Activated T-cell treated with anti-CD3 and anti-CD28 coated beads, Interleukin-2, amount 50 U/mL, for 4 hours (primary cell): ENCODE measurements at regions not wholly inside any gene's neighbourhood (a gene's known extent, or its start where the extent isn't known, plus 50 kb on each side); places are given as distances from the start of the nearest gene placed in this dataset.
"Not testable (repeated sequence)": the region's sequence is repeated elsewhere in the genome, so short reads cannot be mapped to it uniquely, and the experiment has no call there.

Source experiments
- ATAC-seq, 2 donors: fragments of 200-7000 bp; cut with Tn5 transposase; one replicate each; pipeline ENCODE4 v1.10.0; 2021
- DNase-seq: peaks from one replicate; pipeline ENCODE4 v3.0.0-alpha.2; 2020
- H3K27me3 Mint-ChIP-seq: one replicate; pipeline ENCODE4 v1.8.0; 2021; ENCODE audit warnings: low read depth, mixed read lengths
- H3K36me3 Mint-ChIP-seq: one replicate; pipeline ENCODE4 v1.8.0; 2022; ENCODE audit warnings: mixed read lengths; ENCODE audit not compliant: insufficient read depth
- H3K4me1 Mint-ChIP-seq: one replicate; pipeline ENCODE4 v1.8.0; 2021; ENCODE audit warnings: low read depth, mixed read lengths
- H3K4me3 Mint-ChIP-seq: one replicate; pipeline ENCODE4 v1.8.0; 2021; ENCODE audit warnings: mild to moderate bottlenecking, moderate library complexity, mixed read lengths
- H3K9me3 Mint-ChIP-seq: one replicate; pipeline ENCODE4 v1.8.0; 2021; ENCODE audit warnings: mixed read lengths

- H3K4me3 Mint-ChIP-seq = no peak overlapping the region
- no peaks in the 10 kb centered on the region for H3K9me3 Mint-ChIP-seq
- peaks cover 9% of the 10 kb centered on the region for H3K27me3 Mint-ChIP-seq
- ATAC-seq = peak; percentile 72 to 87
- no peak for DNase-seq
- no peaks in the 10 kb centered on the region for H3K36me3 Mint-ChIP-seq
- H3K4me1 Mint-ChIP-seq = peaks cover 3% of the 10 kb centered on the region
Observed at GRCh38 chr11:112526699-112527416, 266.2 kb upstream of the PLET1 start.

DNA sequence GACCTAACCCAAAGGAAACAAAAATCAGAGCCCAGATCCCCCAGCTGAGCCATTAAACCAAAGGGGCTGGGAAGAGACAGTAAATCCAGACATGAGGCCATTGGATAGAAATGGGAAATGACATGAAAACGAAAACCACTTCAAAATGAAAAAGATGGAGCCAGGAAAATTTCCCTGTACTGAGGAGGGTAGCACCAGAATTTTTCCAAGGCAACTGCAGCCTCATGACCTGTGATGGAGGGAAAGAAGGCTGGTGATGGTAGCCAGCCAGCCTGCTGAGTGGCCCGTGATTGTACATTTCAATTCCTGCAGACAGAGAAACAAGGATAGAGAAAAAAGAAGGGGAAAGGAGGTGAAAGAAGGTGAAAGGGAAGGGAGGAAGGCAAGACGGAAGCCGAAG, 268.4 kb upstream of the PLET1 start:
- no peak for ATAC-seq
- DNase-seq = no peak
- peaks cover 2% of the 10 kb centered on the region for H3K4me1 Mint-ChIP-seq
- H3K4me3 Mint-ChIP-seq = no peak overlapping the region
- H3K27me3 Mint-ChIP-seq = peaks cover 6% of the 10 kb centered on the region
- no peaks in the 10 kb centered on the region for H3K9me3 Mint-ChIP-seq
- H3K36me3 Mint-ChIP-seq = no peaks in the 10 kb centered on the region

GRCh38 chr11:112532506-112532905, 271.8 kb upstream of the PLET1 start:
- H3K4me3 Mint-ChIP-seq = no peak overlapping the region
- no peaks in the 10 kb centered on the region for H3K9me3 Mint-ChIP-seq
- H3K36me3 Mint-ChIP-seq = no peaks in the 10 kb centered on the region
- no peak for DNase-seq
- no peak for ATAC-seq
- peaks cover 12% of the 10 kb centered on the region for H3K27me3 Mint-ChIP-seq
- no peaks in the 10 kb centered on the region for H3K4me1 Mint-ChIP-seq

DNA sequence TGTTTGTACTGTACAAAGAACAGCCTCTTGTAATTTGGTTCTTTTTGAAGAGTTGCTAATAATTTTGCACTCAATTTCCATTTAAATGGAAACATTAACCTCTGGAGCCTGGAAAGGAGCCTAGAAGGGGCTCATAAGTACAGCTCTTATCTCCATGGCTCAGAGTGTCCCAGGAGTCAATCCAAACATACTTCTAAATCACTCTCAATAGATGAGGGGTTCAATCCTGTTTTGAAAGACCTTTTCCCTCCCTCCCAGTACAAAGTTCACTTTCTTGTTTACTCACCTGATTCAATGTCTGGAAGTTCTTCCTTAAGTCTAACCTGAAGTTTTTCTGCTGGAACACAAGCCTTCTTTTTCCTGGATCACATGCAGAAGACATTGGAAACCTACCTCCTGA, 273.0 kb upstream of the PLET1 start:
- ATAC-seq = no peak
- H3K4me3 Mint-ChIP-seq = no peak overlapping the region
- no peaks in the 10 kb centered on the region for H3K9me3 Mint-ChIP-seq
- no peak for DNase-seq
- no peaks in the 10 kb centered on the region for H3K36me3 Mint-ChIP-seq
- no peaks in the 10 kb centered on the region for H3K4me1 Mint-ChIP-seq
- peaks cover 11% of the 10 kb centered on the region for H3K27me3 Mint-ChIP-seq

GRCh38 chr11:112534208-112534607, 273.5 kb upstream of the PLET1 start:
- no peak overlapping the region for H3K4me3 Mint-ChIP-seq
- no peaks in the 10 kb centered on the region for H3K4me1 Mint-ChIP-seq
- H3K27me3 Mint-ChIP-seq = peaks cover 11% of the 10 kb centered on the region
- DNase-seq (no peak), ATAC-seq (no peak)
- H3K9me3 Mint-ChIP-seq = no peaks in the 10 kb centered on the region
- H3K36me3 Mint-ChIP-seq = no peaks in the 10 kb centered on the region

- Mint-ChIP-seq H3K36me3 (no peaks in the 10 kb centered on the region), H3K27me3 (peaks cover 11% of the 10 kb centered on the region), H3K4me3 (no peak overlapping the region), H3K4me1 (peaks cover 18% of the 10 kb centered on the region), H3K9me3 (no peaks in the 10 kb centered on the region)
- ATAC-seq = no peak
- DNase-seq = no peak
Observed at GRCh38 chr11:112537026-112537425, 276.4 kb upstream of the PLET1 start.

DNA sequence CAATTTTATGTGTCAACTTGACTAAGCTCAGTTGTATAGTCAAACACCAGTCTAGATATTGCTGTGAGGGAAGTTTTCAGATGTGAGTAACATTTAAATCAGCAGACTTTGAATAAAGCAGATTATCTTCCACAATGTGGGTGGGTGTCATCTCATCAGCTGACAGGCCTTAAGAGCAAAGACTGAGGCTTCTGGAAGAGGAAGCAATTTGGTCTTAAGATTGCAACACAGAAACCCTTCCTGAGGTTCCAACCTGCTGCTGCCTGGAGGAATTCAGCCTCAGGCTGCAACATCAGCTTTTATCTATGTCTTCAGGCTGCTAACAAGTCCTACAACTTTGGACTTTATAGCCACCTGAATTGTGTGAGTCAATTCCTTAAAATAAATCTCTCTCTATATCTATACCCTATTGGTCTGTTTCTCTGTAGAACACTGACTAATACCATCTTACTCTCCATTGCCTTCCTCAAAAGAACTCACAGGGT, 277.2 kb upstream of the PLET1 start:
- no peak for DNase-seq
- Mint-ChIP-seq H3K4me1 (peaks cover 18% of the 10 kb centered on the region), H3K4me3 (no peak overlapping the region), H3K9me3 (no peaks in the 10 kb centered on the region), H3K27me3 (peaks cover 11% of the 10 kb centered on the region), H3K36me3 (no peaks in the 10 kb centered on the region)
- peak; percentile 48 to 49 for ATAC-seq

DNA sequence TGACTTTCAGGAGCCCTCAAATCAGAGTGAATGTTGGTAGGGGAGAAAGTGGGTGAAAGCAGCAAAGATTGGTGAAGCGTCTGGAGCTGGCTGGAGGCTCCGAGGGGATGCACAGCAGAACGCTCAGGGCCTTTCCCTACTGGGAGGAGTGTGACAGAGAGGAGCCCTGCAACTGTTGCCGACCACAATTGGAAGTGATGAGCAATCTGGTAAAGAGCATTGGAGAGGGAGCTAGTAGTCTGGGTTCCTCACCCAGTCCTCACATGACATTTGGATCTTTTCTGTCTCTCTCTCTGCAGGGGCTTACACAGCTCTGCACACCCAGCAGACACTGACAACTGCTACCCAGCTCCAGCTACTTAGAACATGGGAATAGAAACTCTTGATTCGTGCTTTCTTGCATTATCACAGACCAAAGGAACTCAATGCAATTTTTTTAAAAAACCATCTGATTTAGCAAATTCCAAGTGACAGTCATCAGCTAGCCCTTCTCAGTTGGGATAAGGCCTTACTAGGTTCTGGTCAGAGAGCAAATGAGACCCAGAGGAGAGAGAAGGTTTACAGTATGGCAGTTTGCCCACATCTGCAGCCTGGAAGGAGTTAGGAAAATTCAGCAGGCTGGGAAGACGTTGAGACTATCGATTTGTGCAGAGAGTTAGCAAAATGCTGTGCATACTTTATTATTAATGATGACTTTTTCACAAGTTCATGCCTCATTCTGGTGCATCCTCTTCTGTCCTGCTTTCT, 278.0 kb upstream of the PLET1 start:
- H3K4me1 Mint-ChIP-seq = peaks cover 19% of the 10 kb centered on the region
- no peaks in the 10 kb centered on the region for H3K9me3 Mint-ChIP-seq
- no peak for DNase-seq
- no peak for ATAC-seq
- no peak overlapping the region for H3K4me3 Mint-ChIP-seq
- peaks cover 11% of the 10 kb centered on the region for H3K27me3 Mint-ChIP-seq
- H3K36me3 Mint-ChIP-seq = no peaks in the 10 kb centered on the region

- H3K4me1 Mint-ChIP-seq = peaks cover 19% of the 10 kb centered on the region
- not testable (repeated sequence) for DNase-seq, H3K9me3 Mint-ChIP-seq, ATAC-seq, H3K4me3 Mint-ChIP-seq, H3K36me3 Mint-ChIP-seq
- H3K27me3 Mint-ChIP-seq = peaks cover 11% of the 10 kb centered on the region
Observed at GRCh38 chr11:112539281-112539555, 278.6 kb upstream of the PLET1 start.

- Mint-ChIP-seq H3K36me3 (no peaks in the 10 kb centered on the region), H3K4me1 (peaks cover 19% of the 10 kb centered on the region)
- ATAC-seq = peak in 1 of 2 donors; percentile 41
Observed at GRCh38 chr11:112539741-112540140, 279.1 kb upstream of the PLET1 start.

GRCh38 chr11:112540261-112540660, 279.6 kb upstream of the PLET1 start:
- Mint-ChIP-seq H3K9me3 (no peaks in the 10 kb centered on the region), H3K4me1 (peaks cover 19% of the 10 kb centered on the region), H3K27me3 (peaks cover 8% of the 10 kb centered on the region), H3K4me3 (no peak overlapping the region), H3K36me3 (no peaks in the 10 kb centered on the region)
- DNase-seq = no peak
- no peak for ATAC-seq

More at GRCh38 chr11:112539741-112540140, 279.1 kb upstream of the PLET1 start:
- Mint-ChIP-seq H3K9me3 (no peaks in the 10 kb centered on the region), H3K4me3 (no peak overlapping the region), H3K27me3 (peaks cover 8% of the 10 kb centered on the region)
- DNase-seq = no peak

GRCh38 chr11:112541140-112542046, 280.7 kb upstream of the PLET1 start:
- Mint-ChIP-seq H3K4me1 (peaks cover 19% of the 10 kb centered on the region), H3K4me3 (no peak overlapping the region)
- ATAC-seq = peak in 1 of 2 donors; percentile 25

GRCh38 chr11:112542479-112542878, 281.8 kb upstream of the PLET1 start:
- no peaks in the 10 kb centered on the region for H3K9me3 Mint-ChIP-seq
- no peak overlapping the region for H3K4me3 Mint-ChIP-seq
- H3K27me3 Mint-ChIP-seq = no peaks in the 10 kb centered on the region
- peaks cover 19% of the 10 kb centered on the region for H3K4me1 Mint-ChIP-seq
- DNase-seq (no peak), ATAC-seq (no peak)
- no peaks in the 10 kb centered on the region for H3K36me3 Mint-ChIP-seq

More at GRCh38 chr11:112541140-112542046, 280.7 kb upstream of the PLET1 start:
- no peaks in the 10 kb centered on the region for H3K9me3 Mint-ChIP-seq
- peaks cover 4% of the 10 kb centered on the region for H3K27me3 Mint-ChIP-seq
- no peaks in the 10 kb centered on the region for H3K36me3 Mint-ChIP-seq
- DNase-seq = no peak

DNA sequence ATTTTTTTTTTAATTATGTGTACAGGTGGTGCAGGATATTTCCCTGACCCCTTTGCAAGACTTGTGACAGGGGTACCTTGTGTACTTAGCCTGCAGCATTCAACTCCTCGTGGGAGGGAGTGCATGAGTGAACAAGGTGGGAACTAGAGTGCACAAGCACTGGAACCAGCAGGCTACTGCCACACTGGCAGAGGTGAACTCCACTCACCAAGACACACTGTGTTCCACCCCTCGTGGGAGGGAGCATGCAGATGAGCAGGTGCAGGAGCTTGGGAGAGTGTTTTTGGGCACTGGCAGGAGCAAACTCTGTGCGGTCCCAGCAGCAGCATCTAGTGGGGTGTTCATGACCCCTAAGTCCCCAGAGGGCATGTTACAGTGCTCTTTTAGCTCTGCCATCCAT, 282.7 kb upstream of the PLET1 start:
- Mint-ChIP-seq H3K4me1 (peaks cover 19% of the 10 kb centered on the region), H3K27me3 (no peaks in the 10 kb centered on the region), H3K4me3 (no peak overlapping the region), H3K36me3 (no peaks in the 10 kb centered on the region), H3K9me3 (no peaks in the 10 kb centered on the region)
- no peak for DNase-seq
- ATAC-seq = no peak
